Neural cell (in vitro differentiated cells): ENCODE measurements at regions not wholly inside any gene's neighbourhood (a gene's known extent, or its start where the extent isn't known, plus 50 kb on each side); places are given as distances from the start of the nearest gene placed in this dataset.

Experiments
- H2AFZ ChIP-seq: fragments of 200-600, 300-800 bp; sonication (generic), shearing (Covaris generic); 2 replicates; pipeline ENCODE4 v1.6.0; 2014; ENCODE audit warnings: low read depth, mild to moderate bottlenecking, antibody characterized with exemption, low read length, moderate library complexity
- H3F3A ChIP-seq: fragments of 200-600 bp; shearing (Covaris generic); 2 replicates; pipeline ENCODE4 v1.6.1; 2016; ENCODE audit warnings: mild to moderate bottlenecking, moderate library complexity, mixed read lengths, antibody characterized with exemption, low read length; ENCODE audit not compliant: insufficient read depth, poor library complexity, severe bottlenecking
- H3K27ac ChIP-seq: fragments of 200-600, 300-800 bp; sonication (generic), shearing (Covaris generic); 2 replicates; pipeline ENCODE4 v1.5.1; 2014; ENCODE audit warnings: mild to moderate bottlenecking, low read length, moderate library complexity
- H3K27me3 ChIP-seq: fragments of 300-800, 200-600 bp; sonication (generic), shearing (Covaris generic); 2 replicates; pipeline ENCODE4 v1.6.0; 2014; ENCODE audit warnings: mild to moderate bottlenecking, low read depth, low read length, moderate library complexity; ENCODE audit not compliant: insufficient read depth
- H3K36me3 ChIP-seq: fragments of 300-800, 200-600 bp; sonication (generic), shearing (Covaris generic); 2 replicates; pipeline ENCODE4 v1.5.1; 2014; ENCODE audit warnings: mild to moderate bottlenecking, antibody characterized with exemption, low read length, moderate library complexity; ENCODE audit not compliant: insufficient read depth
- H3K4me2 ChIP-seq: fragments of 300-800, 200-600 bp; sonication (generic), shearing (Covaris generic); 2 replicates; pipeline ENCODE4 v1.6.0; 2014; ENCODE audit warnings: mild to moderate bottlenecking, low read length
- H3K4me3 ChIP-seq: fragments of 300-800, 200-600 bp; sonication (generic), shearing (Covaris generic); 2 replicates; pipeline ENCODE4 v1.5.1; 2014; ENCODE audit warnings: mild to moderate bottlenecking, low read length, moderate library complexity
- H3K79me2 ChIP-seq: fragments of 200-600 bp; shearing (Covaris generic); replicated peaks from 2 replicates; pipeline ENCODE4 v1.6.0; 2014; ENCODE audit warnings: mild to moderate bottlenecking, low read length, moderate library complexity; ENCODE audit not compliant: insufficient read depth
- H3K9ac ChIP-seq: fragments of 300-800, 200-600 bp; sonication (generic), shearing (Covaris generic); 2 replicates; pipeline ENCODE4 v1.6.1; 2016; ENCODE audit warnings: mild to moderate bottlenecking, low read length, mixed read lengths
- H3K9me2 ChIP-seq: fragments of 200-600 bp; shearing (Covaris generic); 2 replicates; pipeline ENCODE4 v1.6.1; 2016; ENCODE audit warnings: mild to moderate bottlenecking, low read length, mixed read lengths; ENCODE audit not compliant: insufficient read depth
- H3K9me3 ChIP-seq: fragments of 200-600, 300-800 bp; sonication (generic), shearing (Covaris generic); 2 replicates; pipeline ENCODE4 v1.6.1; 2016; ENCODE audit warnings: mild to moderate bottlenecking, mixed run types, low read length, moderate library complexity, mixed read lengths
- H4K20me1 ChIP-seq: fragments of 200-600 bp; shearing (Covaris generic); 2 replicates; pipeline ENCODE4 v1.6.1; 2016; ENCODE audit warnings: mild to moderate bottlenecking, mixed run types; ENCODE audit not compliant: insufficient read depth
- CTCF ChIP-seq: fragments of 450-650 bp; IDR thresholded peaks from 2 replicates; pipeline ENCODE4 v1.5.1; 2014; ENCODE audit warnings: antibody characterized with exemption, mild to moderate bottlenecking, moderate library complexity; ENCODE audit not compliant: poor library complexity, severe bottlenecking
- EP300 ChIP-seq: fragments of 450-650 bp; conservative IDR thresholded peaks from 2 replicates; pipeline ENCODE4 v1.6.1; 2014; ENCODE audit warnings: antibody characterized with exemption, mild to moderate bottlenecking, moderate library complexity; ENCODE audit not compliant: poor library complexity, severe bottlenecking
- EZH2 ChIP-seq: fragments of 200-600, 300-800 bp; shearing (Covaris generic), sonication (generic); IDR thresholded peaks from 2 replicates; pipeline ENCODE4 v1.6.1; 2014; ENCODE audit warnings: antibody characterized with exemption, low read length, borderline replicate concordance, mild to moderate bottlenecking; ENCODE audit not compliant: insufficient read depth, poor library complexity, severe bottlenecking
- MXI1 ChIP-seq: fragments of 450-650 bp; conservative IDR thresholded peaks from 2 replicates; pipeline ENCODE4 v1.6.1; 2014; ENCODE audit warnings: antibody characterized with exemption, mild to moderate bottlenecking; ENCODE audit not compliant: poor library complexity, severe bottlenecking
- POLR2AphosphoS5 ChIP-seq: IDR thresholded peaks from 2 replicates; pipeline ENCODE4 v1.6.1; 2012
- RAD21 ChIP-seq: fragments of 450-650 bp; conservative IDR thresholded peaks from 2 replicates; pipeline ENCODE4 v1.6.1; 2014; ENCODE audit warnings: antibody characterized with exemption, mild to moderate bottlenecking, moderate library complexity
- REST ChIP-seq: IDR thresholded peaks from 2 replicates; pipeline ENCODE4 v1.6.1; 2012; ENCODE audit warnings: borderline replicate concordance
- SMC3 ChIP-seq: fragments of 450-650 bp; conservative IDR thresholded peaks from 2 replicates; pipeline ENCODE4 v1.6.1; 2014; ENCODE audit warnings: antibody characterized with exemption, mild to moderate bottlenecking, moderate library complexity; ENCODE audit not compliant: poor library complexity
- TAF1 ChIP-seq: IDR thresholded peaks from 2 replicates; pipeline ENCODE4 v1.6.1; 2012; ENCODE audit warnings: low read depth

- Histone ChIP-seq H3K27ac (no peak overlapping the region), H3K79me2 (no peaks in the 10 kb centered on the region), H3F3A (no peaks in the 10 kb centered on the region), H3K9me3 (no peaks in the 10 kb centered on the region), H3K9ac (no peak overlapping the region), H3K36me3 (no peaks in the 10 kb centered on the region), H2AFZ (no peak overlapping the region), H3K27me3 (no peaks in the 10 kb centered on the region), H4K20me1 (no peaks in the 10 kb centered on the region), H3K4me2 (no peak overlapping the region), H3K4me3 (no peak overlapping the region), H3K9me2 (no peaks in the 10 kb centered on the region)
- TF ChIP-seq CTCF, result no peak
- no peak for TF ChIP-seq REST
- TF ChIP-seq EZH2, result no peak
These were observed 658.9 kb upstream of the CCDC179 start for GRCh38 chr11:23519194-23519593.

- Histone ChIP-seq H3K36me3 (no peaks in the 10 kb centered on the region), H2AFZ (no peak overlapping the region), H3K9ac (no peak overlapping the region), H3K27ac (no peak overlapping the region), H4K20me1 (no peaks in the 10 kb centered on the region), H3F3A (no peaks in the 10 kb centered on the region), H3K9me3 (no peaks in the 10 kb centered on the region), H3K27me3 (no peaks in the 10 kb centered on the region), H3K9me2 (no peaks in the 10 kb centered on the region), H3K4me2 (no peak overlapping the region), H3K79me2 (no peaks in the 10 kb centered on the region), H3K4me3 (no peak overlapping the region)
- TF ChIP-seq TAF1 (no peak), SMC3 (no peak), EP300 (no peak), REST (no peak), EZH2 (no peak), MXI1 (no peak), POLR2AphosphoS5 (no peak), RAD21 (no peak)
These were observed 660.1 kb upstream of the CCDC179 start for GRCh38 chr11:23520226-23520960.
